HCT116 (cell line): ENCODE measurements at regions not wholly inside any gene's neighbourhood (a gene's known extent, or its start where the extent isn't known, plus 50 kb on each side); places are given as distances from the start of the nearest gene placed in this dataset.

Experiments
- ATAC-seq: fragments of 200-7000 bp; cut with Tn5 transposase; 2 replicates; pipeline ENCODE4 v1.9.1; 2020; ENCODE audit warnings: mild to moderate bottlenecking, moderate library complexity
- BruUV-seq: library from RNA; stranded (reverse); fragments of 400-500 nt; replicated peaks from 2 replicates; lab custom pipeline; 2021; lab: Mats Ljungman, UMichigan
- CTCF ChIA-PET: fragments of 300-600 bp; sonication (Branson Sonifier 250); formaldehyde crosslinking; loops from one replicate; lab custom pipeline; 2021; ENCODE audit warnings: antibody characterized with exemption; lab: Charles Lee
- POLR2A ChIA-PET: fragments of 300-600, 350-600 bp; sonication (Branson Sonifier 250); formaldehyde crosslinking; loops from one replicate; lab custom pipeline; 2021; ENCODE audit warnings: antibody characterized with exemption; lab: Charles Lee
- RAD21 ChIA-PET, 2 experiments: fragments of 300-600 bp; sonication (Branson Sonifier 250); formaldehyde crosslinking; loops; one replicate each; lab custom pipeline; 2023; ENCODE audit warnings: low total read pairs in 2 of 2; ENCODE audit not compliant: uncharacterized antibody in 2 of 2, unreplicated experiment in 2 of 2, low non-redundant PET in 1 of 2; lab: Charles Lee
- DNase-seq: peaks from one replicate; pipeline ENCODE4 v3.0.0-alpha.2; 2010; ENCODE audit warnings: low read depth, low spot score
- H2AFZ ChIP-seq: fragments of 200-600 bp; shearing (Covaris generic), sonication (generic); 2 replicates; pipeline ENCODE4 v1.6.1; 2017; ENCODE audit warnings: low read depth, mixed run types, mixed read lengths, antibody characterized with exemption, low read length; ENCODE audit not compliant: poor library complexity, severe bottlenecking
- H3K27ac ChIP-seq: 2 replicates; pipeline ENCODE4 v1.5.1; 2012; ENCODE audit warnings: low read depth, low read length
- H3K27me3 ChIP-seq: fragments of 200-600 bp; sonication (generic); 2 replicates; pipeline ENCODE4 v1.6.1; 2016; ENCODE audit warnings: mixed run types, low read length, mixed read lengths; ENCODE audit not compliant: insufficient read depth
- H3K36me3 ChIP-seq, 2 experiments: fragments of 200-500 bp in 1 of 2; fragments of 200-600 bp in 1 of 2; sonication (Bioruptor generic) in 1 of 2; sonication (generic) in 1 of 2; 2 replicates each; pipeline versions ENCODE4 v1.5.1 to v1.6.1; 2014 to 2016; ENCODE audit warnings: low read length in 2 of 2, inconsistent platforms in 1 of 2, mixed read lengths in 1 of 2, mixed run types in 1 of 2; ENCODE audit not compliant: insufficient read depth in 2 of 2, control insufficient read depth in 1 of 2
- H3K4me1 ChIP-seq, 2 experiments: fragments of 200-600 bp in 1 of 2; sonication (generic) in 1 of 2; 2 replicates each; pipeline versions ENCODE4 v1.5.1 to v1.6.1; 2012 to 2017; ENCODE audit warnings: low read length in 2 of 2, inconsistent platforms in 1 of 2, mild to moderate bottlenecking in 1 of 2, mixed read lengths in 1 of 2, mixed run types in 1 of 2, moderate library complexity in 1 of 2; ENCODE audit not compliant: insufficient read depth in 2 of 2, control insufficient read depth in 1 of 2
- H3K4me2 ChIP-seq: fragments of 200-600 bp; sonication (generic); 2 replicates; pipeline ENCODE4 v1.6.1; 2017; ENCODE audit warnings: mixed run types, low read length, mixed read lengths
- H3K4me3 ChIP-seq, 2 experiments: fragments of 200-600 bp in 1 of 2; sonication (generic) in 1 of 2; replicated peaks in 1 of 2; 2 replicates each; pipeline ENCODE4 v1.5.1; 2011 to 2016; ENCODE audit warnings: low read length in 2 of 2, control low read depth in 1 of 2, low read depth in 1 of 2, mild to moderate bottlenecking in 1 of 2, mixed read lengths in 1 of 2, mixed run types in 1 of 2
- H3K79me2 ChIP-seq: fragments of 200-600 bp; sonication (generic); 2 replicates; pipeline ENCODE4 v1.6.1; 2017; ENCODE audit warnings: mild to moderate bottlenecking, mixed run types, low read length, moderate library complexity, mixed read lengths; ENCODE audit not compliant: insufficient read depth
- H3K9ac ChIP-seq: fragments of 200-600 bp; sonication (generic); 2 replicates; pipeline ENCODE4 v1.6.1; 2016; ENCODE audit warnings: low read length, mixed read lengths
- H3K9me2 ChIP-seq: fragments of 200-600 bp; sonication (generic), shearing (Covaris generic); 2 replicates; pipeline ENCODE4 v1.6.1; 2017; ENCODE audit warnings: mixed run types, mild to moderate bottlenecking, moderate library complexity; ENCODE audit not compliant: insufficient read depth
- H3K9me3 ChIP-seq, 2 experiments: fragments of 200-500 bp in 1 of 2; fragments of 200-600 bp in 1 of 2; sonication (Bioruptor generic) in 1 of 2; sonication (generic) in 1 of 2; 2 replicates each; pipeline ENCODE4 v1.6.1; 2014 to 2017; ENCODE audit warnings: low read length in 2 of 2, mixed read lengths in 2 of 2, inconsistent platforms in 1 of 2, low read depth in 1 of 2, mild to moderate bottlenecking in 1 of 2, mixed run types in 1 of 2, moderate library complexity in 1 of 2; ENCODE audit not compliant: control insufficient read depth in 1 of 2, insufficient read depth in 1 of 2
- H4K20me1 ChIP-seq: fragments of 200-600 bp; sonication (generic), shearing (Covaris generic); 2 replicates; pipeline ENCODE4 v1.6.1; 2017; ENCODE audit warnings: mixed run types, mild to moderate bottlenecking, moderate library complexity; ENCODE audit not compliant: insufficient read depth
- CBX3 ChIP-seq: IDR thresholded peaks from 2 replicates; pipeline ENCODE4 v1.6.1; 2012; ENCODE audit warnings: low read depth
- CEBPB ChIP-seq: IDR thresholded peaks from 2 replicates; pipeline ENCODE4 v1.6.1; 2012; ENCODE audit warnings: low read depth
- EGR1 ChIP-seq: IDR thresholded peaks from 2 replicates; pipeline ENCODE4 v1.6.1; 2012; ENCODE audit warnings: low read depth
- JUND ChIP-seq: IDR thresholded peaks from 2 replicates; pipeline ENCODE4 v1.6.1; 2012
- POLR2A ChIP-seq: IDR thresholded peaks from 2 replicates; pipeline ENCODE4 v1.7.0; 2011; ENCODE audit warnings: borderline replicate concordance; ENCODE audit not compliant: insufficient read depth, insufficient read length; ENCODE audit errors: extremely low read depth
- POLR2AphosphoS5 ChIP-seq: IDR thresholded peaks from 2 replicates; pipeline ENCODE4 v1.6.1; 2011; ENCODE audit warnings: mild to moderate bottlenecking, low read depth, low read length, moderate library complexity
- SP1 ChIP-seq: IDR thresholded peaks from 2 replicates; pipeline ENCODE4 v1.6.1; 2012; ENCODE audit warnings: low read depth
- YY1 ChIP-seq: IDR thresholded peaks from 2 replicates; pipeline ENCODE4 v1.6.1; 2011; ENCODE audit warnings: low read length, low read depth, moderate library complexity, mild to moderate bottlenecking; ENCODE audit not compliant: insufficient replicate concordance; ENCODE audit errors: extremely low read depth
- ZFX ChIP-seq: fragments of 450-650 bp; IDR thresholded peaks from 2 replicates; pipeline ENCODE4 v1.6.1; 2017
- ZNF274 ChIP-seq: fragments of 200-500 bp; sonication (Bioruptor generic); IDR thresholded peaks from 2 replicates; pipeline ENCODE4 v1.6.1; 2014; ENCODE audit warnings: mild to moderate bottlenecking, low read depth, low read length, inconsistent platforms
- intact Hi-C: fragments of 100-400 bp; cut with micrococcal nuclease; formaldehyde crosslinking; loops from 2 replicates; pipeline ENCODE4 v1.10.0; 2022
- TF ChIP-seq, protein P1 (sequence below): IDR thresholded peaks from 2 replicates; pipeline ENCODE4 v1.6.1; 2011; ENCODE audit warnings: mild to moderate bottlenecking, low read length, moderate library complexity; ENCODE audit not compliant: insufficient replicate concordance; ENCODE audit errors: extremely low read depth
- TF ChIP-seq, protein P2 (sequence below): IDR thresholded peaks from 2 replicates; pipeline ENCODE4 v1.6.1; 2012
- TF ChIP-seq, protein P3 (sequence below), 3 experiments: fragments of 200-600 bp in 1 of 3; sonication (generic) in 1 of 3; IDR thresholded peaks in 2 of 3; conservative IDR thresholded peaks in 1 of 3; 2 replicates each; pipeline ENCODE4 v1.5.1; 2012 to 2017; ENCODE audit warnings: low read depth in 2 of 3, low read length in 2 of 3, antibody characterized with exemption in 1 of 3, borderline replicate concordance in 1 of 3, control low read depth in 1 of 3, mild to moderate bottlenecking in 1 of 3, mixed read lengths in 1 of 3, mixed run types in 1 of 3, moderate library complexity in 1 of 3; ENCODE audit not compliant: insufficient read depth in 1 of 3

DNA sequence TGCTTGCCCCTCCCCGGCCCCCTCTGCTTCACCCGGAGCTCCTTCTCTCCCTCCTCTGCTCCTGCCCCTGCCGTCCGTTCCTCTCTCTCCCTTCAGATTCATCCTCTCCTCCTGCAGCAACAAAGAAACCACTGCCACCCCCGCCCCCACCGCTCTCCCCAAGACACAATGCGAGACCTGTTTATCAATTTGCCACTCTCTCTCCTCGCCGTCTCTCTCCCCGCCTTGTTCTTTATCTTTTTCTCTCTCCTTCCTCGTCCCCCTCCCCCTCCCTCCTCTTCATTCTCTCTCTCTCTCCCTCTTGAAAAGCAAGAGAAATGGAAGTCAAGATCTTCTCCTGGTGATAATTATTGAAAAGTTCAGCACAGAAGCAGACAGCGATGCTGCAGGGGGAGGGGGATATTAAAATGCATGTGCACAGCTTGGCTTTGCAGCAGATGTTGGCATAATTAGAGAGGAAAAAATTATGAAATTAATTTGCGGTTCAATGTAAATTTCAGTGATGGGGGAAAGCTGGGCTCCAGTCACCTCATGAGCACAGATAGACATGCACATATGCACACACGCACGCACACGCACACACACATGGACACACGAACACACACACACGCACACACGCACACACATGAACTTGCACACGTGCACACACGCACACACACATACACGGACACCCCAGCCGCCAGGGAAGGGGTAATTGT lies 58.1 kb upstream of the CBFA2T3 start (continued):
- TF ChIP-seq, protein P1, sequence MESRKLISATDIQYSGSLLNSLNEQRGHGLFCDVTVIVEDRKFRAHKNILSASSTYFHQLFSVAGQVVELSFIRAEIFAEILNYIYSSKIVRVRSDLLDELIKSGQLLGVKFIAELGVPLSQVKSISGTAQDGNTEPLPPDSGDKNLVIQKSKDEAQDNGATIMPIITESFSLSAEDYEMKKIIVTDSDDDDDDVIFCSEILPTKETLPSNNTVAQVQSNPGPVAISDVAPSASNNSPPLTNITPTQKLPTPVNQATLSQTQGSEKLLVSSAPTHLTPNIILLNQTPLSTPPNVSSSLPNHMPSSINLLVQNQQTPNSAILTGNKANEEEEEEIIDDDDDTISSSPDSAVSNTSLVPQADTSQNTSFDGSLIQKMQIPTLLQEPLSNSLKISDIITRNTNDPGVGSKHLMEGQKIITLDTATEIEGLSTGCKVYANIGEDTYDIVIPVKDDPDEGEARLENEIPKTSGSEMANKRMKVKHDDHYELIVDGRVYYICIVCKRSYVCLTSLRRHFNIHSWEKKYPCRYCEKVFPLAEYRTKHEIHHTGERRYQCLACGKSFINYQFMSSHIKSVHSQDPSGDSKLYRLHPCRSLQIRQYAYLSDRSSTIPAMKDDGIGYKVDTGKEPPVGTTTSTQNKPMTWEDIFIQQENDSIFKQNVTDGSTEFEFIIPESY: no peak
- TF ChIP-seq ZNF274: no peak
- no peak for TF ChIP-seq CEBPB
- TF ChIP-seq POLR2A: no peak
- TF ChIP-seq SP1: no peak

DNA sequence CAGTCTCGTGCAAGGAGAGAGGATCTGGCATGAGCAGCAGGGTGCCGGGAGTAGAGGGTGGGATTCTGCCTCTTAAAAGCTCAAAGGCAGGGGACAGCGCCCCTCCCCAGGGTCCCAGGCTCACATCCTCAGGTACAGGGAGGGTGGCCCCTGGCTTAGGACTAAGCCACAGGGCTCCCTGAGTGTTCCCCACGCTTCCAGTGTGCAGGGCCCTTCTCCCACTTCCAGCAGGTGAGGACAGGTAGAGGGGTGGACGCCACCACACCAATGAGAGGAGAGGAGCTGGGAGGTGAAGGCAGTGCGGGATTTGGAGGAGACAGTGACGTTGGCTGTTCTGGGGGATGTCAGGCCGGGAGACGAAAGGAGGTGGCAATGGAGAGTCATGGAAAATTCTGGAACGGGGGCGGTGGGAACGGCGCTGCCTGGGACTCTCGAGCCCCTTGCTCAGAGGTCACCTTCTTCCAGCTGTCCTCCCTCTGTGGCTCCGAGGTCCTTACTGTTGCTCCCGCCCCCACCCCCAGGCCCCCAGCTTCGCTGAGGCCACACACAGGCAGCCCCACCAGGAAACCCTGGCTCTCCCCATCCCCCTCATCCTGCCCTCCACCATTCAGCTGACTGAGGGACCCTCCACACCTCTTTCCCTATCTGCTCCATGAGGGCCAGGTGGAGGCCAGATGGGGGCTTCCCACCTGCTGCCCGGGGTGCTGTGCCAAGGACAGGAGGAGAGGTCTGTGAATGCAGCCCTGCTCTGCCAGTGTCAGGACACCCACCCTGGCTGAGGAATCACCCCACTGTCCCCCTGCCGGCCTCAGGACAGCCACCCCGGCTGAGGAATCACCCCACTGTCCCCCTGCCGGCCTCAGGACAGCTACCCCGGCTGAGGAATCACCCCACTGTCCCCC lies 57.7 kb upstream of the ACSF3 start:
- POLR2A ChIA-PET: no interaction called here
- Histone ChIP-seq H4K20me1 (no peaks in the 10 kb centered on the region), H3K79me2 (no peaks in the 10 kb centered on the region), H3K9ac (no peak overlapping the region), H3K27me3 (peaks cover 41% of the 10 kb centered on the region), H2AFZ (no peak overlapping the region), H3K36me3 (no peaks in the 10 kb centered on the region), H3K4me3 (no peak overlapping the region), H3K4me1 (no peaks in the 10 kb centered on the region), H3K4me2 (no peak overlapping the region), H3K9me2 (no peaks in the 10 kb centered on the region), H3K9me3 (peaks cover 0 to 4% of the 10 kb centered on the region in 2 experiments; a peak in 1 of 4 replicates), H3K27ac (no peak overlapping the region)
- CTCF ChIA-PET: no interaction called here
- intact Hi-C loops: no loop called here
- RAD21 ChIA-PET: no interaction called here
- ATAC-seq: no peak
- no peak for DNase-seq
- BruUV-seq: no TSS peak
- TF ChIP-seq ZFX (no peak), POLR2A (no peak), CBX3 (no peak), YY1 (no peak), ZNF274 (no peak), EGR1 (no peak), POLR2AphosphoS5 (no peak), JUND (no peak)
- TF ChIP-seq, protein P2, sequence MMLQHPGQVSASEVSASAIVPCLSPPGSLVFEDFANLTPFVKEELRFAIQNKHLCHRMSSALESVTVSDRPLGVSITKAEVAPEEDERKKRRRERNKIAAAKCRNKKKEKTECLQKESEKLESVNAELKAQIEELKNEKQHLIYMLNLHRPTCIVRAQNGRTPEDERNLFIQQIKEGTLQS: no peak
- TF ChIP-seq, protein P3, sequence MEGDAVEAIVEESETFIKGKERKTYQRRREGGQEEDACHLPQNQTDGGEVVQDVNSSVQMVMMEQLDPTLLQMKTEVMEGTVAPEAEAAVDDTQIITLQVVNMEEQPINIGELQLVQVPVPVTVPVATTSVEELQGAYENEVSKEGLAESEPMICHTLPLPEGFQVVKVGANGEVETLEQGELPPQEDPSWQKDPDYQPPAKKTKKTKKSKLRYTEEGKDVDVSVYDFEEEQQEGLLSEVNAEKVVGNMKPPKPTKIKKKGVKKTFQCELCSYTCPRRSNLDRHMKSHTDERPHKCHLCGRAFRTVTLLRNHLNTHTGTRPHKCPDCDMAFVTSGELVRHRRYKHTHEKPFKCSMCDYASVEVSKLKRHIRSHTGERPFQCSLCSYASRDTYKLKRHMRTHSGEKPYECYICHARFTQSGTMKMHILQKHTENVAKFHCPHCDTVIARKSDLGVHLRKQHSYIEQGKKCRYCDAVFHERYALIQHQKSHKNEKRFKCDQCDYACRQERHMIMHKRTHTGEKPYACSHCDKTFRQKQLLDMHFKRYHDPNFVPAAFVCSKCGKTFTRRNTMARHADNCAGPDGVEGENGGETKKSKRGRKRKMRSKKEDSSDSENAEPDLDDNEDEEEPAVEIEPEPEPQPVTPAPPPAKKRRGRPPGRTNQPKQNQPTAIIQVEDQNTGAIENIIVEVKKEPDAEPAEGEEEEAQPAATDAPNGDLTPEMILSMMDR (IDR thresholded peaks at IDR 0.05 in 2 of 3, conservative IDR thresholded peaks at IDR 0.05 in 1 of 3; ENCODE audit: borderline replicate concordance in 1 of 3, insufficient read depth in 1 of 3, low read depth in 2 of 3, low read length in 2 of 3): no peak
- TF ChIP-seq, protein P1: no peak
